Stimulated activated CD4-positive, alpha-beta T cell treated with anti-CD3 and anti-CD28 coated beads, TNF-alpha, amount 100 ng/mL, for 24 hours (primary cell): ENCODE measurements at regions not wholly inside any gene's neighbourhood (a gene's known extent, or its start where the extent isn't known, plus 50 kb on each side); places are given as distances from the start of the nearest gene placed in this dataset.

ENCODE experiments used
- DNase-seq, 3 experiments: peaks; one replicate each; pipeline ENCODE4 v3.0.0-alpha.2; 2020; ENCODE audit warnings: low read depth in 3 of 3

GRCh38 chr3:168394439-168394838 lies 298.7 kb upstream of the GOLIM4 start:
- no peak for DNase-seq

- no peak for DNase-seq
Observed at GRCh38 chr3:168386301-168386700, 290.6 kb upstream of the GOLIM4 start.

- no peak for DNase-seq
Observed at GRCh38 chr3:168384990-168385389, 289.3 kb upstream of the GOLIM4 start.

DNA sequence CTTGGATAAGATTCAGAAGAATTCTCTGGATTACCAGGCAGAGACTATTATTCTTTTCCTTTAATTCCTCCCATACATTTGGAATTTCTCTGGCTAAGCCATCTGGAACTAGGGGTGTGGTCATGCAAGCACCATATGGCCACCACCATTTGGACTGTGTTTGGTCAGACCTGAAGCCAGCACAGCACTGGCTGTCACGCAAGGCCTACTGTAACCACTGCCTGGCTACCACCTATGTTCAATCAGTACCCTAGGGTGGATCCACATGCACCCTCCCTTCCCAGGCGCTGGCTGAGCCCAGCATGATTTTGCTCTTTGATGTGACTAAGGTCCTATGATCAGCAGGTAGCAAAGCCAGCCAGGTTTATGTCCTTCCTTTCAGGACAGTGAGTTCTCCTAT lies 287.8 kb upstream of the GOLIM4 start:
- no peak for DNase-seq

DNA sequence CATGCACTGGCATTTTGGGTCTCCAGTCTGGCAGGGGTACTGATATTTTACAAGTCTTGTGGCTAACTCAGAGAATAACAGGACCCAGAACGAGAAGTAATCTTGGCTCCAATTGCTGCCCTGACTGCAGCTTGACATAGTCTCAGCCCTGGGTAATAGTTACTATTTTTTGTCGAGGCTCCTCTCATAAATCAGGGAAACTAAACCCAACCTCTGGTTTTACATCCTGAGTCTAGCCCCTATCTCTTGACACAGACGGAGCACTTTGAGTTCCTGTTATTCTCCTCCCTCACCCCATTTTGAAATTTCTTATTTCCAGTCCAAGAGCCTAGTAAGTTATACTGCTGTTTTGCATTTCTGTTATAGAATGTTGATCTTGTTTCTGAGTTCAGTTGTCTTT lies 276.1 kb upstream of the GOLIM4 start:
- no peak for DNase-seq

GRCh38 chr3:168364967-168365366 lies 269.2 kb upstream of the GOLIM4 start:
- no peak for DNase-seq

GRCh38 chr3:168362661-168363247 lies 267.0 kb upstream of the GOLIM4 start:
- DNase-seq, result no peak

DNA sequence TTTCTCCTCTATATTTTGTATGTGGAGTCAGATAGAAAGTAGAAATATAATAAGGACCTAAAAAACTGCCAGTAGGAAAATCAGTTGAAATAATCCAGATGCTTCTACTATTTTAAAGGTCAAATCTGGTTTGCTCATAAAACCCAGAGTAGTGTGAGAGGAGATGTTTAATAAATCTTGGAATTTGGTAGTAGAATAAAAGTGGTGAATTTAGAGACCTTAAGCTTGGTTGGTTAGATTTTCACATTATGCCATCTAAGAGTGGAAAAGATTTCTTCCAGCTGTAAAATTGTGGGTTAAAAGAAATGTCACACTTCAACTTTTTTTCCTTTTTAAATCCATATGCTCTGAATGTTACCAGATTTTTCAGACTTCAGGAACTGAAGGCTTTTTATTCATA lies 266.4 kb upstream of the GOLIM4 start:
- DNase-seq, result no peak

GRCh38 chr3:168360993-168361392 lies 265.3 kb upstream of the GOLIM4 start:
- DNase-seq, result no peak

DNA sequence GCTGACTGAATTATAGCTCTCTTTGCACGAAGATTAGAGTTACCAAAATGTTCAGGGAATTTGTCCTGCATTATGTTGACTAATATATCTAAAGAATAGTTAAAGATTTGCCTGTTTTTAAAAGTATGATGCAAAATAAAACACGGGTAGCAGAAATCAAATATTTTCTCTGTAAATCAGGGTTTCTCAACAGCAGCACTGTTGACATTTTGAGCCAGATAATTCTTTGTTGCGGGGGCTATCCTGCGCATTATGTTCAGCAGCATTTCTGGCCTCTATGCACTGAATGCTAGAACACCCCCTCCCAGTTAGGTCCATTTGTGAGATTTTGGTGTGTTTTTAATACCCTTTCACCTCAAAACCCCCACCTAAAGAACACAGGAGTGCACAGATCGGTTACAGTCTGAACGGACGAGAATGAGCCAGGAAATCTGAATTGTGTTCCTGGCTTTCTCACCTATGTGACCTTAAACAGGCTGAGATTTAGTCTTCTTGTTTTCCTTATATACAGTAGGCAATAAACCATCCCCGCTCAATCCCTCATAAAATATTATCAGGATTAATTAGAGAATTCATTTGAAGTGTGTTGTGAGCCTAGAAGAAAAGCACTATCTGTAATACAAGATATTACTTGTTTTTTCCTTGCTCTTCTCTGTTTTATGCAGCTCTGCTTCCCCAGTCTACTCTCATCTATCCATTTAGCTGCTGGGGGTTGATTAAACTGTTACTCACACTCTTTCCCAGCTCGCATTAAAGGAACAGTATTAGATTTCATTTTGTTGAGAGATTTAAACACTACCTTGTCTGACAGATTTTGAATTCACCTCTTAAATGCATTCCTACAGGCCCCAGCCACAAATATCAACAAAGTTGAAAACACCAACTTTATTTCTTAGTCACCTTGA lies 247.5 kb upstream of the GOLIM4 start:
- DNase-seq, result no peak

DNA sequence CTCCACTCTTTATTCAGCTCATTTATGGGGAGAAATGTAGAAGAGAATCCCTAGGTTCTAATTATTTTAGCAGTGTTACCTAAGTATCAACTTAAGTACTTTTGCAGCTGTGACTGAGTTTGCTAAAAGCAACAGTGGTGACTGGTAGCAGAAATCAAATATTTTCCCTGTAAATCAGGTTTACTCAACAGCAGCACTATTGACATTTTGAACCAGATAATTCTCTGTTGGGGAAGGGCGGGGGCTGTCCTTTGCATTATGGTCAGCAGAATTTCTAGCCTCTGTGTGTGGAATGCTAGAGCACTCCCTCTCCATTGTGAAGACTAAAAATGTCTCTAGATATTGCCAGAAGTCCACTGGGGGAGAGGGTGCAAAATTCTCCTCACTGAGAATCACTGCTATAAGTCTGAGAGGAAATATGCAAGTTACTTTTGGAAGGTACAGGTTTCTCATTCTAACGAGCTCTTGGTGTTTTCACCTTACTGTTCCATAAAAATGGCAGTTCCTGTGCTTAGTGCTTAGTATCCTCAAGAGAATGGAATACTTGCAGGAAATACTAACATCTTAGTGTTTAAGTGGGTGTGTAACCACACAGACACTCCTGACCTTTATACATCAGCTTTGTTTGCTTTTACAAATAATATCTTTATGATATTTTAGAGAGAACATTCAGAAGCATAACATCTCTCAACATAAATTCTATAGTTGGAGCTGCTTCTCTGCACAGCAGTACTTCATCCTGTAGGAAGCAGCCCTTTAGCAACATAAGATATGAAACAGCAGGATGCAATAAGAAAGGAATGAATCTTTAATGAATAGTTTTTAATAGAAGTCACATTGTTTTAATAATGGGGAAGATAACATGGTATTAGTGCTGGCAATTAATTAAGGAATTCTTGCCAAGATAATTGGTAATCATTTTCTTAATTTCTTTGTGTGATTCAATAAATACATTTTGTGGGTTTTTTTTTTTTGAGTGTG lies 246.5 kb upstream of the GOLIM4 start:
- DNase-seq, result no peak

DNA sequence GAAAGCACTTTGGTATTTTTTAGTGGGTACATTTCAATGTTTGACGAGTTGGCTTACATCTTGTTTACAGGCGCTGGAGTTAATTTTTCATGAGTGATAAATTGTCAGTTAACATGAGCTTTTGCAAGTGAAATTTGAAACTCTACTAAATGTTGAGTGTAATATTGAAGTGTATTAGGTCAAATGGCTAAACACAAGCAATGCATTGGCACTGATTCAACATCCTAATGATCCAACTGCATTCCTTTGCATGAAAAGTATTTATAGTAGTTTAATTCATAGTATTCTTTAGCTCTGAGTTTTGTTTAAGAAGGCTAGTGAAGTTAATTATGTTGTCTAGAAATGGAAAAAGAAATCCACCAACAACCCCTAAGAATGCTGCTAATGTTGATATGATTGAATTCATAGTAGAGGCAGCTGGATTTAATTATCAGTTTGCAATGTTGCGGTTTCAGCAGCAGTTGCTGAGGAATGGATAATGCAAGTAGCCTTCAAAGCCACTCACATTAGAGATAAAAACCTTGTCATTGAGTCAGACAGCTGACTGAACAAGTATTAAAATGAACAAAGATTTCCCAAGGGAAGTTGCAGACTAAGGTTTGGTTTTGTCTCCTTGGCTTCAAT lies 245.6 kb upstream of the GOLIM4 start:
- no peak for DNase-seq

DNA sequence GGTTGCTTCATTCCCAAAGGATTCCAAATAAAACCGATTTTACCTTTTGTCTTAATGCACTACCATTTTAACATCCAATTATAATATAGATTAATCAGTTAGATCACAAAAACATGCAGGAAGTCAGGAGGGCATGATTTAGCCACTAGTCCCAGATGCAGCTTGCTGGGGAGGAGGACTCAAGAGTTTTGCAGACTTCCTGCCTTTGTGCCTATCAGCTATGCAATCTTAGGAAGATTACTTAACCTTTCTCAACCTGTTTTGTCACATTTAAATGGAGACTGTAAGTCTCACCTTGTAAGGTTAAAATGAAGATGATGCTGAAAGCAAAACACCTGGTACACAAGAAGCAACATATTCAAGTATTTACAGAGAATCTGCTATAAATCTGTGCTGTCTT lies 242.4 kb upstream of the GOLIM4 start:
- DNase-seq, result no peak

- no peak for DNase-seq
Observed at GRCh38 chr3:168336276-168336675, 240.6 kb upstream of the GOLIM4 start.

- no peak for DNase-seq
Observed at GRCh38 chr3:168333410-168333935, 237.7 kb upstream of the GOLIM4 start.

- DNase-seq, result no peak
Observed at GRCh38 chr3:168331756-168332155, 236.0 kb upstream of the GOLIM4 start.

- DNase-seq, result no peak
Observed at GRCh38 chr3:168330983-168331382, 235.3 kb upstream of the GOLIM4 start.

GRCh38 chr3:168327856-168328255 lies 232.1 kb upstream of the GOLIM4 start:
- no peak for DNase-seq

- no peak for DNase-seq
Observed at GRCh38 chr3:168325684-168326083, 230.0 kb upstream of the GOLIM4 start.

GRCh38 chr3:168322941-168323340 lies 227.2 kb upstream of the GOLIM4 start:
- DNase-seq, result no peak

DNA sequence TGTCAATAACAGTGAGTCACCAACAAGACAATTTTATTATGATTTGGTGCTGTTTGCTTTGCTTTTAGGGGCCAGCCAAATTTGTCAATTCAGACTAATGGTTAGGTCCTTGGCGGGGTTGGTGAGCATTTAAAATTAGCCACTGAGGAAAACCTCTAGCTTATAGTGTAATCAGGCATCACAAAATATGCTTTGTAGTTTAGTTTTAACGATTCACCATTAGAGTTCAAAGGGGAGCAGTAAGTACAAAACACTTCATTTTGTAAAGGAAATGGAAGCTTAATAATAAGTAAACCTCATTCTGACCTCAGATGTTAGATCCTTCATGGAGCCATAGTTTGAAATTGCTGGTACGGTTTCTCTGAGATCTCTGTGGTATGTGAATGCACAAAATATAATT lies 218.4 kb upstream of the GOLIM4 start:
- DNase-seq, result no peak

GRCh38 chr3:168312984-168313383 lies 217.3 kb upstream of the GOLIM4 start:
- DNase-seq, result no peak
